ENCODE measurements at regions not wholly inside any gene's neighbourhood (a gene's known extent, or its start where the extent isn't known, plus 50 kb on each side); places are given as distances from the start of the nearest gene placed in this dataset.

GRCh38 chr10:84719687-84720086 lies 391.3 kb downstream of the CCSER2 start:
- H3K36me3 Mint-ChIP-seq (ENCODE audit: low read depth), result no peaks in the 10 kb centered on the region
- no peak overlapping the region for H3K4me3 Mint-ChIP-seq
- Histone ChIP-seq H3K79me2 (replicated peaks; ENCODE audit: insufficient read depth) (no peaks in the 10 kb centered on the region), H4K20me1 (replicated peaks; ENCODE audit: insufficient read depth) (no peaks in the 10 kb centered on the region), H3F3A (replicated peaks; ENCODE audit: low read depth) (no peaks in the 10 kb centered on the region), H3K4me1 (ENCODE audit: insufficient read depth) (no peaks in the 10 kb centered on the region), H3K27me3 (ENCODE audit: insufficient read depth) (no peaks in the 10 kb centered on the region), H2AFZ (no peak overlapping the region), H3K36me3 (ENCODE audit: insufficient read depth) (no peaks in the 10 kb centered on the region; the same call in 1 of the 2 replicates), H3K27ac (ENCODE audit: low read depth) (no peak overlapping the region), H3K4me3 (no peak overlapping the region), H3K9me2 (ENCODE audit: insufficient read depth) (0 out of 2 replicates have a peak, but pooled peaks cover 4% of the 10 kb centered on the region), H3K4me2 (no peak overlapping the region)
- H3K9me3 Mint-ChIP-seq, result no peaks in the 10 kb centered on the region
- ATAC-seq (no peak), DNase-seq (ENCODE audit: low spot score) (no peak)
- no peak overlapping the region for H3K27ac Mint-ChIP-seq
- no peaks in the 10 kb centered on the region for H3K4me1 Mint-ChIP-seq
- no peak for TF ChIP-seq EZH2 (IDR thresholded peaks at IDR 0.05; ENCODE audit: low read depth, unreplicated experiment)
- TF ChIP-seq JUNB (IDR thresholded peaks at IDR 0.05; ENCODE audit: unreplicated experiment), result no peak
- TF ChIP-seq ZNF114 (CRISPR knock-in tag; IDR thresholded peaks at IDR 0.05), result no peak
- TF ChIP-seq, protein P1, sequence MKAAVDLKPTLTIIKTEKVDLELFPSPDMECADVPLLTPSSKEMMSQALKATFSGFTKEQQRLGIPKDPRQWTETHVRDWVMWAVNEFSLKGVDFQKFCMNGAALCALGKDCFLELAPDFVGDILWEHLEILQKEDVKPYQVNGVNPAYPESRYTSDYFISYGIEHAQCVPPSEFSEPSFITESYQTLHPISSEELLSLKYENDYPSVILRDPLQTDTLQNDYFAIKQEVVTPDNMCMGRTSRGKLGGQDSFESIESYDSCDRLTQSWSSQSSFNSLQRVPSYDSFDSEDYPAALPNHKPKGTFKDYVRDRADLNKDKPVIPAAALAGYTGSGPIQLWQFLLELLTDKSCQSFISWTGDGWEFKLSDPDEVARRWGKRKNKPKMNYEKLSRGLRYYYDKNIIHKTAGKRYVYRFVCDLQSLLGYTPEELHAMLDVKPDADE (IDR thresholded peaks at IDR 0.05), result no peak
- TF ChIP-seq ZNF331 (CRISPR knock-in tag; IDR thresholded peaks at IDR 0.05; ENCODE audit: low read depth), result no peak
- TF ChIP-seq, protein P2, sequence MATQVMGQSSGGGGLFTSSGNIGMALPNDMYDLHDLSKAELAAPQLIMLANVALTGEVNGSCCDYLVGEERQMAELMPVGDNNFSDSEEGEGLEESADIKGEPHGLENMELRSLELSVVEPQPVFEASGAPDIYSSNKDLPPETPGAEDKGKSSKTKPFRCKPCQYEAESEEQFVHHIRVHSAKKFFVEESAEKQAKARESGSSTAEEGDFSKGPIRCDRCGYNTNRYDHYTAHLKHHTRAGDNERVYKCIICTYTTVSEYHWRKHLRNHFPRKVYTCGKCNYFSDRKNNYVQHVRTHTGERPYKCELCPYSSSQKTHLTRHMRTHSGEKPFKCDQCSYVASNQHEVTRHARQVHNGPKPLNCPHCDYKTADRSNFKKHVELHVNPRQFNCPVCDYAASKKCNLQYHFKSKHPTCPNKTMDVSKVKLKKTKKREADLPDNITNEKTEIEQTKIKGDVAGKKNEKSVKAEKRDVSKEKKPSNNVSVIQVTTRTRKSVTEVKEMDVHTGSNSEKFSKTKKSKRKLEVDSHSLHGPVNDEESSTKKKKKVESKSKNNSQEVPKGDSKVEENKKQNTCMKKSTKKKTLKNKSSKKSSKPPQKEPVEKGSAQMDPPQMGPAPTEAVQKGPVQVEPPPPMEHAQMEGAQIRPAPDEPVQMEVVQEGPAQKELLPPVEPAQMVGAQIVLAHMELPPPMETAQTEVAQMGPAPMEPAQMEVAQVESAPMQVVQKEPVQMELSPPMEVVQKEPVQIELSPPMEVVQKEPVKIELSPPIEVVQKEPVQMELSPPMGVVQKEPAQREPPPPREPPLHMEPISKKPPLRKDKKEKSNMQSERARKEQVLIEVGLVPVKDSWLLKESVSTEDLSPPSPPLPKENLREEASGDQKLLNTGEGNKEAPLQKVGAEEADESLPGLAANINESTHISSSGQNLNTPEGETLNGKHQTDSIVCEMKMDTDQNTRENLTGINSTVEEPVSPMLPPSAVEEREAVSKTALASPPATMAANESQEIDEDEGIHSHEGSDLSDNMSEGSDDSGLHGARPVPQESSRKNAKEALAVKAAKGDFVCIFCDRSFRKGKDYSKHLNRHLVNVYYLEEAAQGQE (IDR thresholded peaks at IDR 0.05; ENCODE audit: unreplicated experiment), result no peak
- no peak for TF ChIP-seq STAT1 (IDR thresholded peaks at IDR 0.05; ENCODE audit: unreplicated experiment)
- TF ChIP-seq CREB1 (CRISPR knock-in tag; IDR thresholded peaks at IDR 0.05; ENCODE audit: low read depth), result no peak
- peaks cover 2% of the 10 kb centered on the region for H3K27me3 Mint-ChIP-seq (ENCODE audit: insufficient read depth, low read depth, poor library complexity)

DNA sequence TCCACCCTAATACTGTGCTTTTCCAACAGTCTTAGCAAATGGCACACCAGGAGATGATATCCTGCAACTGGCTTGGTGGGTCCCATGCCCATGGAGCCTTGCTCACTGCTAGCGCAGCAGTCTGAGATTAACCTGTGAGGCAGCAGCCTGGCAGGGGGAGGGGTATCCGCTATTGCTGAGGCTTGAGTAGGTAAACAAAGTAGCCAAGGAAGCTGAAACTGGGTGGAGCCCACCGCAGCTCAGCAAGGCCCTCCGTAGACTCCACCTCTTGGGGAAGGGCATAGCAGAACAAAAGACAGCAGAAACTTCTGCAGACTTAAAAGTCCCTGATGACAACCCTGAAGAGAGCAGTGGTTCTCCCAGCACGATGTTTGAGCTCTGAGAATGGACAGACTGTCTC lies 399.0 kb downstream of the CCSER2 start:
- no peak overlapping the region for H3K4me3 ChIP-seq
- Mint-ChIP-seq H3K4me3 (no peak overlapping the region), H3K9me3 (peaks cover 30% of the 10 kb centered on the region), H3K36me3 (ENCODE audit: low read depth) (no peaks in the 10 kb centered on the region; the same call in 2 of the 3 replicates), H3K27me3 (ENCODE audit: insufficient read depth, low read depth, poor library complexity) (no peaks in the 10 kb centered on the region), H3K4me1 (no peaks in the 10 kb centered on the region), H3K27ac (no peak overlapping the region)
- no peaks in the 10 kb centered on the region for H3K27me3 ChIP-seq (ENCODE audit: insufficient read depth)
- no peaks in the 10 kb centered on the region for H3K4me1 ChIP-seq (ENCODE audit: insufficient read depth)
- ATAC-seq (peak; percentile 39), DNase-seq (ENCODE audit: low spot score) (peak; percentile 7)
- 0 out of 2 replicates have a peak, but pooled peaks cover 4% of the 10 kb centered on the region for H3K9me2 ChIP-seq (ENCODE audit: insufficient read depth)
- H3K27ac ChIP-seq (ENCODE audit: low read depth), result no peak overlapping the region
- no peaks in the 10 kb centered on the region for H3F3A ChIP-seq (replicated peaks; ENCODE audit: low read depth)
- H4K20me1 ChIP-seq (replicated peaks; ENCODE audit: insufficient read depth), result no peaks in the 10 kb centered on the region
- no peak overlapping the region for H2AFZ ChIP-seq
- H3K79me2 ChIP-seq (replicated peaks; ENCODE audit: insufficient read depth), result no peaks in the 10 kb centered on the region
- no peaks in the 10 kb centered on the region; the same call in 1 of the 2 replicates for H3K36me3 ChIP-seq (ENCODE audit: insufficient read depth)
- no peak overlapping the region for H3K4me2 ChIP-seq
- TF ChIP-seq JUNB (IDR thresholded peaks at IDR 0.05; ENCODE audit: unreplicated experiment) (no peak), EZH2phosphoT487 (IDR thresholded peaks at IDR 0.05; ENCODE audit: unreplicated experiment) (no peak), STAT1 (IDR thresholded peaks at IDR 0.05; ENCODE audit: unreplicated experiment) (no peak), CREB1 (CRISPR knock-in tag; IDR thresholded peaks at IDR 0.05; ENCODE audit: low read depth) (no peak), ZNF114 (CRISPR knock-in tag; IDR thresholded peaks at IDR 0.05) (no peak), NANOG (IDR thresholded peaks at IDR 0.05; ENCODE audit: borderline replicate concordance) (no peak), ZNF462 (CRISPR knock-in tag; IDR thresholded peaks at IDR 0.05) (no peak), EZH2 (IDR thresholded peaks at IDR 0.05; ENCODE audit: low read depth, unreplicated experiment) (no peak), ZNF331 (CRISPR knock-in tag; IDR thresholded peaks at IDR 0.05; ENCODE audit: low read depth) (no peak)

All from GM23338 (cell line).